Naive thymus-derived CD4-positive, alpha-beta T cell (primary cell): ENCODE measurements at regions not wholly inside any gene's neighbourhood (a gene's known extent, or its start where the extent isn't known, plus 50 kb on each side); places are given as distances from the start of the nearest gene placed in this dataset.

Experiments
- ATAC-seq: fragments of 150-1000 bp; cut with Tn5 transposase; 2 replicates; pipeline ENCODE4 v1.10.0; 2021; ENCODE audit warnings: mild to moderate bottlenecking, moderate library complexity
- CTCF ChIA-PET: fragments of 350-600 bp; sonication (Branson Sonifier 250); formaldehyde crosslinking; loops from one replicate; lab custom pipeline; 2021; ENCODE audit warnings: antibody characterized with exemption; lab: Charles Lee
- POLR2A ChIA-PET: fragments of 350-600 bp; sonication (Branson Sonifier 250); formaldehyde crosslinking; loops from one replicate; lab custom pipeline; 2021; ENCODE audit warnings: antibody characterized with exemption, inconsistent platforms; lab: Charles Lee
- DNase-seq, 9 donors: peaks; one replicate each; pipeline versions ENCODE4 v3.0.0 to v3.0.0-alpha.2; 2020 to 2022; ENCODE audit warnings: mixed read lengths in 1 of 9
- H3K27ac ChIP-seq: one replicate; pipeline ENCODE4 v1.7.0; 2013; ENCODE audit warnings: mild to moderate bottlenecking, low read depth, low read length, moderate library complexity
- H3K27me3 ChIP-seq, 2 donors: one replicate each; pipeline ENCODE4 v1.7.0; 2013; ENCODE audit warnings: low read length in 2 of 2, mild to moderate bottlenecking in 2 of 2, moderate library complexity in 2 of 2; ENCODE audit not compliant: control insufficient read depth in 2 of 2, insufficient read depth in 2 of 2
- H3K36me3 ChIP-seq, 3 experiments: 1 replicate in 2 of 3; 2 replicates in 1 of 3; pipeline ENCODE4 v1.7.0; 2013; ENCODE audit warnings: low read length in 3 of 3, mild to moderate bottlenecking in 3 of 3, moderate library complexity in 1 of 3; ENCODE audit not compliant: insufficient read depth in 3 of 3, control insufficient read depth in 2 of 3
- H3K4me1 ChIP-seq, 2 donors: one replicate each; pipeline ENCODE4 v1.7.0; 2013; ENCODE audit warnings: low read length in 2 of 2, mild to moderate bottlenecking in 2 of 2, moderate library complexity in 1 of 2; ENCODE audit not compliant: control insufficient read depth in 2 of 2, insufficient read depth in 2 of 2
- H3K4me3 ChIP-seq: 2 replicates; pipeline ENCODE4 v1.7.0; 2013; ENCODE audit warnings: mild to moderate bottlenecking, low read length
- H3K9me3 ChIP-seq, 3 experiments: 1 replicate in 2 of 3; 2 replicates in 1 of 3; pipeline ENCODE4 v1.7.0; 2013; ENCODE audit warnings: low read length in 3 of 3; ENCODE audit not compliant: control insufficient read depth in 2 of 3
- H3K27ac Mint-ChIP-seq, 9 donors: one replicate each; pipeline ENCODE4 v1.8.0; 2020 to 2022; ENCODE audit warnings: mixed read lengths in 9 of 9, mild to moderate bottlenecking in 8 of 9, moderate library complexity in 5 of 9, inconsistent platforms in 2 of 9
- H3K27me3 Mint-ChIP-seq, 5 donors: one replicate each; pipeline ENCODE4 v1.8.0; 2021 to 2022; ENCODE audit warnings: mixed read lengths in 5 of 5, mild to moderate bottlenecking in 1 of 5
- H3K36me3 Mint-ChIP-seq, 5 donors: one replicate each; pipeline ENCODE4 v1.8.0; 2020 to 2022; ENCODE audit warnings: mixed read lengths in 5 of 5, mild to moderate bottlenecking in 3 of 5, inconsistent platforms in 1 of 5
- H3K4me1 Mint-ChIP-seq, 7 donors: one replicate each; pipeline ENCODE4 v1.8.0; 2020 to 2022; ENCODE audit warnings: mixed read lengths in 7 of 7, mild to moderate bottlenecking in 3 of 7, inconsistent platforms in 1 of 7
- H3K4me3 Mint-ChIP-seq, 10 donors: one replicate each; pipeline ENCODE4 v1.8.0; 2020 to 2022; ENCODE audit warnings: mild to moderate bottlenecking in 10 of 10, mixed read lengths in 10 of 10, moderate library complexity in 6 of 10, inconsistent platforms in 2 of 10
- H3K9me3 Mint-ChIP-seq, 11 donors: one replicate each; pipeline ENCODE4 v1.8.0; 2020 to 2022; ENCODE audit warnings: mixed read lengths in 11 of 11, mild to moderate bottlenecking in 4 of 11, inconsistent platforms in 1 of 11, moderate library complexity in 1 of 11
- intact Hi-C, 2 donors: fragments of 100-400 bp; cut with micrococcal nuclease; formaldehyde crosslinking; loops; one replicate each; pipeline ENCODE4 v1.15.1; 2023

GRCh38 chr1:94335950-94336349 lies 82.2 kb upstream of the ABCD3 start:
- peaks cover 0 to 1% (median 0%) of the 10 kb centered on the region in 11 donors for H3K9me3 Mint-ChIP-seq
- peaks cover 4 to 21% (median 10%) of the 10 kb centered on the region in 5 donors for H3K27me3 Mint-ChIP-seq
- DNase-seq (peak in 4 of 9 donors; percentile 3 to 34 (median 14)), ATAC-seq (peak; percentile 49)
- Histone ChIP-seq H3K4me3 (no peak overlapping the region), H3K4me1 (no peaks in the 10 kb centered on the region), H3K9me3 (no peaks in the 10 kb centered on the region), H3K27ac (no peak overlapping the region), H3K36me3 (no peaks in the 10 kb centered on the region), H3K27me3 (no peaks in the 10 kb centered on the region)
- peaks cover 0 to 3% (median 0%) of the 10 kb centered on the region in 7 donors for H3K4me1 Mint-ChIP-seq
- no peak overlapping the region for H3K4me3 Mint-ChIP-seq
- ChIA-PET CTCF (interaction anchor here (0.6 to 1.1 kb wide), 3 partner anchors 123 to 690 kb away, joined by 3 to 4 read pairs (median 3); no protein-coding TSS in a partner anchor), POLR2A (no interaction called here)
- H3K27ac Mint-ChIP-seq, result no peak overlapping the region
- H3K36me3 Mint-ChIP-seq, result no peaks in the 10 kb centered on the region
- intact Hi-C loops, result loop anchor here (1.0 to 5.0 kb wide), 5 partner anchors 126 to 707 kb away; no protein-coding TSS in a partner anchor

GRCh38 chr1:94335447-94335846 lies 82.7 kb upstream of the ABCD3 start:
- peaks cover 0 to 3% (median under 1%) of the 10 kb centered on the region in 7 donors for H3K4me1 Mint-ChIP-seq
- H3K27me3 Mint-ChIP-seq, result peaks cover 6 to 24% (median 15%) of the 10 kb centered on the region in 5 donors
- no peaks in the 10 kb centered on the region for H3K36me3 Mint-ChIP-seq
- H3K4me3 Mint-ChIP-seq, result no peak overlapping the region
- H3K27ac ChIP-seq, result no peak overlapping the region
- ATAC-seq (no peak), DNase-seq (no peak)
- ChIA-PET POLR2A (no interaction called here), CTCF (interaction anchor here (1.0 kb wide), 2 partner anchors 123 to 290 kb away, joined by 4 to 7 read pairs; no protein-coding TSS in a partner anchor)
- no peaks in the 10 kb centered on the region for H3K36me3 ChIP-seq
- H3K27me3 ChIP-seq, result no peaks in the 10 kb centered on the region
- no peaks in the 10 kb centered on the region for H3K4me1 ChIP-seq
- H3K27ac Mint-ChIP-seq, result no peak overlapping the region
- intact Hi-C loops, result loop anchor here (2.0 to 5.0 kb wide), 4 partner anchors 127 to 707 kb away; no protein-coding TSS in a partner anchor
- no peak overlapping the region for H3K4me3 ChIP-seq
- H3K9me3 ChIP-seq, result no peaks in the 10 kb centered on the region
- peaks cover 0 to 1% (median 0%) of the 10 kb centered on the region in 11 donors for H3K9me3 Mint-ChIP-seq

DNA sequence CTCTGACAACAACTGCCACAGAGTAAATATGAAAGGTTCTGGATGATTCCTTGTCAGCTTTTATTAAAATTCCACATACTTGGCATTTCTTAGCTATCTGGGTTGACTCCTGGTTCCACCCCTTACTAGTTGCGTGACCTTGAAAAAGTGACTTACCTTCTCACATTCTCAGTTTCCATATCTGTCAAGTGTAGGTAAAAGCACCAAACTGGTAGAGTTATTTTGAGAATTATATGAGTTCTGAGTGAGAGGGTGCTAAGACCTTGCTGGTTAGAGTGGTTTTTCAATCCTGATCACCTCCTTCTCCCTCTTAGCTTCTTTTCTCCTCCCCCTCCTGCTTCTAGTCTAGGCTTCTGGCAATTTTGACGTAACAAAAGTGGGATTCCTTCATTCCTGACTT lies 83.4 kb upstream of the ABCD3 start:
- no peak overlapping the region for H3K27ac Mint-ChIP-seq
- Histone ChIP-seq H3K36me3 (no peaks in the 10 kb centered on the region), H3K27me3 (no peaks in the 10 kb centered on the region), H3K27ac (no peak overlapping the region), H3K4me3 (no peak overlapping the region), H3K4me1 (no peaks in the 10 kb centered on the region), H3K9me3 (no peaks in the 10 kb centered on the region)
- peaks cover 0 to 7% (median 1%) of the 10 kb centered on the region in 7 donors for H3K4me1 Mint-ChIP-seq
- intact Hi-C loops, result loop anchor here (2.0 to 5.0 kb wide), 4 partner anchors 128 to 706 kb away; no protein-coding TSS in a partner anchor
- no peak overlapping the region for H3K4me3 Mint-ChIP-seq
- DNase-seq (no peak), ATAC-seq (no peak)
- H3K9me3 Mint-ChIP-seq, result peaks cover 0 to 1% (median 0%) of the 10 kb centered on the region in 11 donors
- ChIA-PET CTCF (interaction anchor here (1.0 kb wide), 1 partner anchor 290 kb away, joined by 7 read pairs; no protein-coding TSS in a partner anchor), POLR2A (no interaction called here)
- peaks cover 12 to 30% (median 21%) of the 10 kb centered on the region in 5 donors for H3K27me3 Mint-ChIP-seq
- H3K36me3 Mint-ChIP-seq, result no peaks in the 10 kb centered on the region

- Histone ChIP-seq H3K4me3 (no peak overlapping the region), H3K27me3 (peaks cover 0 to 3% of the 10 kb centered on the region in 2 donors), H3K27ac (no peak overlapping the region), H3K4me1 (no peaks in the 10 kb centered on the region), H3K9me3 (no peaks in the 10 kb centered on the region), H3K36me3 (no peaks in the 10 kb centered on the region)
- ChIA-PET CTCF (no interaction called here), POLR2A (no interaction called here)
- Mint-ChIP-seq H3K27me3 (peaks cover 24 to 41% (median 27%) of the 10 kb centered on the region in 5 donors), H3K36me3 (no peaks in the 10 kb centered on the region), H3K9me3 (no peaks in the 10 kb centered on the region), H3K4me1 (peaks cover 0 to 7% (median 0%) of the 10 kb centered on the region in 7 donors), H3K27ac (no peak overlapping the region), H3K4me3 (no peak overlapping the region)
- intact Hi-C loops, result no loop called here
- no peak for ATAC-seq
- DNase-seq, result no peak
Observed at GRCh38 chr1:94332952-94333351, 85.2 kb upstream of the ABCD3 start.

GRCh38 chr1:94332516-94332915 lies 85.7 kb upstream of the ABCD3 start:
- intact Hi-C loops, result no loop called here
- H3K27ac ChIP-seq, result no peak overlapping the region
- H3K4me3 ChIP-seq, result no peak overlapping the region
- Mint-ChIP-seq H3K36me3 (no peaks in the 10 kb centered on the region), H3K4me3 (no peak overlapping the region), H3K27ac (no peak overlapping the region), H3K27me3 (peaks cover 27 to 44% (median 31%) of the 10 kb centered on the region in 5 donors), H3K9me3 (no peaks in the 10 kb centered on the region), H3K4me1 (peaks cover 0 to 8% (median under 1%) of the 10 kb centered on the region in 7 donors)
- DNase-seq (no peak), ATAC-seq (no peak)
- no peaks in the 10 kb centered on the region for H3K4me1 ChIP-seq
- H3K27me3 ChIP-seq, result peaks cover 0 to 3% of the 10 kb centered on the region in 2 donors
- ChIA-PET POLR2A (no interaction called here), CTCF (no interaction called here)
- no peaks in the 10 kb centered on the region for H3K9me3 ChIP-seq
- no peaks in the 10 kb centered on the region for H3K36me3 ChIP-seq

GRCh38 chr1:94329986-94330385 lies 88.2 kb upstream of the ABCD3 start:
- Histone ChIP-seq H3K4me1 (no peaks in the 10 kb centered on the region), H3K9me3 (no peaks in the 10 kb centered on the region), H3K27ac (no peak overlapping the region), H3K27me3 (peaks cover 0 to 3% of the 10 kb centered on the region in 2 donors), H3K4me3 (no peak overlapping the region), H3K36me3 (no peaks in the 10 kb centered on the region)
- intact Hi-C loops, result no loop called here
- DNase-seq (no peak), ATAC-seq (no peak)
- peaks cover 39 to 51% (median 48%) of the 10 kb centered on the region in 5 donors for H3K27me3 Mint-ChIP-seq
- H3K27ac Mint-ChIP-seq, result no peak overlapping the region
- no peak overlapping the region for H3K4me3 Mint-ChIP-seq
- no peaks in the 10 kb centered on the region for H3K9me3 Mint-ChIP-seq
- peaks cover 2 to 13% (median 5%) of the 10 kb centered on the region in 7 donors for H3K4me1 Mint-ChIP-seq
- no peaks in the 10 kb centered on the region for H3K36me3 Mint-ChIP-seq
- POLR2A ChIA-PET, result no interaction called here
- CTCF ChIA-PET, result no interaction called here

DNA sequence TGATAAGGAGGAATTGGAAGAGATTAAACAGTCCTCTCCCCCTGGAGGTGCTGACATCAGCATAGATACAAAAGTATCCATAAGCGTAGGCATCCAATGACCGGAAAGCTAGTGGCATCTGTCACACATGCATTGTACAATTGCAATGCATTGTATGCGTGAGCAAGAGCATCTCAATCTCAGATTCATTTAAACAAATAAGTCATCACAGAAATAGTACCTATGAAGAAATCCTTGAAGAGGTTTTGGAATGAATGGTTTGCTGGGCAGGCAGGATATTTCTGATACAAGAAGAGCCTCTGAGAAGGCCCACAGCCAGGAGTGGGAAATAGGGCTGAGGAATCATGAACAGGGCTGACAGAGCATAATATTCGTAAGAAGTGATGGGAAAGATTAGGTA lies 88.9 kb upstream of the ABCD3 start:
- ChIA-PET CTCF (no interaction called here), POLR2A (no interaction called here)
- no peaks in the 10 kb centered on the region for H3K36me3 ChIP-seq
- Mint-ChIP-seq H3K9me3 (no peaks in the 10 kb centered on the region), H3K4me1 (peaks cover 3 to 13% (median 5%) of the 10 kb centered on the region in 7 donors), H3K27me3 (peaks cover 41 to 56% (median 49%) of the 10 kb centered on the region in 5 donors), H3K27ac (no peak overlapping the region), H3K4me3 (no peak overlapping the region), H3K36me3 (no peaks in the 10 kb centered on the region)
- H3K27ac ChIP-seq, result no peak overlapping the region
- H3K27me3 ChIP-seq, result peaks cover 0 to 3% of the 10 kb centered on the region in 2 donors
- intact Hi-C loops, result no loop called here
- no peak overlapping the region for H3K4me3 ChIP-seq
- ATAC-seq (no peak), DNase-seq (no peak)
- H3K9me3 ChIP-seq, result no peaks in the 10 kb centered on the region
- H3K4me1 ChIP-seq, result no peaks in the 10 kb centered on the region
